GM18498 (cell line): ENCODE measurements at regions not wholly inside any gene's neighbourhood (a gene's known extent, or its start where the extent isn't known, plus 50 kb on each side); places are given as distances from the start of the nearest gene placed in this dataset.

Experiments
- ATAC-seq: cut with Tn5 transposase; IDR thresholded peaks from one replicate; pipeline ENCODE4 v1.9.1; 2021; ENCODE audit warnings: mild to moderate bottlenecking, moderate library complexity; ENCODE audit not compliant: unreplicated experiment

DNA sequence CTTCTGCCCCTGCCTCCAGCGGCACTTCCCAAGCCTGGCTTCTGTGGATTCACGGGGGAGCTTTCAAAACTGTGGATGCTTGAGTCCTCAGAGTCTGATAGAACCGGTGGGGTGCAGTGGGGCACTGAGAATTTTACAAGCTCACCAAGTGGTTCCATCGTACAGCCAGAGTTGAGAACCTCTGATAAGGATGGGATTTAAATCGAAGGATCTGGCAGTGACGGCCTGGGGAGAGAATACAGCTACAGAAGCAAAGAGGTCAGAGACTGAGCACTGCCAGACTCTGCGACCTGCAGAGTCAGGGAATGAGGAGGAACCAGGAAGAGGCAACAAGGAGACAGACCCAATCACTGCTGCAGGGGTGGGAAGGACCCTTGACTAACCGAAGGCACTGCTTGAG, 124.6 kb upstream of the BOD1 start:
- no peak for ATAC-seq

DNA sequence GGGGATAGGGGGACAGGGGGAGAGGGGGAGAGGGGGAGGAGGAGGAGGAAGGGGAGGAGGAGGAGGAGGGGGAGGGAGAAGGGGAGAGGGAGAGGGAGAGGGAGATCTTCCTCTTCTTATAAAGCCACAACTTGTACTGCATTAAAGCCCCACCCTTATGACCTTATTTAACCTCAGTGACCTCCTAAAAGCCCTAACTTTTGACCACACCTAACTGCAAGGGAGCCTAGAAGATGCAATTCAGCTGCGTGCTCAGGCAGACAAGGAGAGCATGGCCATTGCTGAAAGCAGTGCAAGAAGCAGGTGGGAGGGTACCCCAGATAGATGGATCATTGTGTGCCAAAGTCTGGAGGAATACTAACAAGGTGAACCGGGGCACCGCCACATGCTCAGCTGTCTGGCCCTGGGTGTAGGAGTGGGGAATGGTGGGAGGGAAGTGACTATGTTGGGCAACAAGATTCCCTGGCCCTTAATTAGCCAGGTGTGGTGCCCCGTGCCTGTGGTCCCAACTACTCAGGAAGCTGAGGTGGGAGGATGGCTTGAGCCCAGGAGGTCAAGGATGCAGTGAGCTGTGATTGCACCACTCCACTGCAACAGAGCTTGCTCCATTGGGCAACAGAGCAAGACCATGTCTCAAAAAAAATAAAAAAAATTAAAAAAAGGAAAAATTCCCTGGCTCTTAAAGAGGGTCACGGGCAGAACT, 125.4 kb upstream of the BOD1 start:
- ATAC-seq, result no peak

DNA sequence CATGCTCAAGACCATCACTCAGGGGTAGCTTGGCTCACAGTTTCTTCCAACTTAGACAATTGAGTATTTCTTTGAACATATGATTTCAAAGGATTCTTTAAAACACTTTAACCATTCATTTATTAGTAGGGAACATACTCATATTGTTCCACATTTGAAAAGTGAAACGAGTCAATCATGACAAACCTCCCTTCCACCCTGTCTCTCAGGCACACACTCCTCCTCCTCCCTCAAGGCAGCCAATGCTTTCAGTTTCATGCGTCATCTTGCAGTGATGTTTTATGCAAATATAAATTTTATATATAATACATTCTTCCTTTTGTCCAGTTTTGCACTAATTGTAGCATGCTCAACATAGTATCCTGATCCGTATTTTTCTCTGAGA, 126.0 kb upstream of the BOD1 start:
- ATAC-seq, result peak; percentile 81

DNA sequence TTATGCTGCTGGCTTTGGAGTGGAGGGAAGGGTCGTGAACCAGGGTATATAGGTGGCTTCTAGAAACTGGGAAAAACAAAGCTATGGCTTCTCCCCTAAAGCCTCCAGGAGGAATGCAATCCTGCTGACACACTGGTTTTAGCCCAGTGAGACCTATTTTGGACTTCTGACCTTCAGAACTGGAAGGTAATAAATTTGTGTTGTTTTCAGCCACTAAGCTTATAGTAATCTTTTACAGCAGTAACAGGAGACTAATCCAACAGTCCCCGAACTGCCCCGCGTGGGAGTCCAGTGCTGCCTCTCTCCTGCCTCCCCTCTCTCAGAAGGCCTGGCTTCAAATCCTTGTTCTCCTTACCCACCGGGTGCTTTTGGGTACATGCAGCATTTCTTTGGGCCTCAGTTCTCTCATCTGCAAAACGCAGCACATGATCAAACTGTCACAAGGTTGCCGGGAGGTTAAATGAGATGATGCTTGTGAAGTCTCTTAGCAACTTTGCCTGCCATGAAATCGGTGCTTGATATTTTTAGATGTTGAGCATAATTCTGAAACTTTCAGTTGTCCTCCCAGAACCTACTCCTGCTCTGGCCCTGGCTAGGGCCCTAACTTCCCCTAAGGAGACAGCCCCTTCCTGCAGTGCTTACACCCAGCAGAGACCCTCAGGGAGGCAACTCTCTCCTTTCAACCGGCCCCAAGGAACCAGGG, 127.3 kb upstream of the BOD1 start:
- ATAC-seq, result peak; percentile 43

DNA sequence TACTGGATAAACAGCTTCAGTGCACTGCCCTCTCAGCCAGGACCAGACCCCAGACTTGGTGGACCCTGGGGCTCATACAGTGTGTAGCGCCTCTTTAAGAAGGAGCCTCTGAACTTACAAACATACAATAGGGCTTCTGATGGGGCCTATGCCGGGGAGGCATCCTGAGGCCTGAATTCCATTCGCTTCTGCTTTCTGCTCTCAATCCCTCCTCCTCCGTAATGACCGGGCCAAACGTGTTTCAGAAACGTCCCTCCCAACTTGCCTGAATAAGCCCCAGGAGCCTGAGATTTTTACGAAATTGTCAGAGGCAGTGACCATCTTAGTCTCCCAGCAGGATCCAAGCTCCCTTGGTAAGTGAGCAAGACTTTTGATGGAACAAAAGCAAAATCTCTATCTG, 128.1 kb upstream of the BOD1 start:
- peak; percentile 3 for ATAC-seq

DNA sequence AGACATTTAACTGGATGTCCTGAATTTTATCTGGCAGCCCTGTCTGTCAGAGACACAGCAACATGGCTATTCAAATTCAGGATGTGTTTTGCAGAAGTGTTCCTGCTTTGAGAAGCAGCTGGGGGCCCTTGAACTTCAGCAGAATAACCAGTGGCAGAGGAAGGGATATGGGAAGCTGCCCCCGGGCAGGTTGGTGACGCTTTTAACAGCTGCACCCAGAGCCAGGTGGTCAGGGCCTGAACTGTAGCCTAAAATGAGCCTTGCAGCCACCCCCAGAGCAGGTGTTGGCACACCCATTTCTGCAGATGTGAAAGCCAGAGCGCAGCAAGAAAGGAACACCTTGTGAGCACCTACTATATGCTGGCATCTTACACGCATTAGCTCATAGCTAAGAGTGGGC, 128.7 kb upstream of the BOD1 start:
- ATAC-seq, result peak; percentile 58

DNA sequence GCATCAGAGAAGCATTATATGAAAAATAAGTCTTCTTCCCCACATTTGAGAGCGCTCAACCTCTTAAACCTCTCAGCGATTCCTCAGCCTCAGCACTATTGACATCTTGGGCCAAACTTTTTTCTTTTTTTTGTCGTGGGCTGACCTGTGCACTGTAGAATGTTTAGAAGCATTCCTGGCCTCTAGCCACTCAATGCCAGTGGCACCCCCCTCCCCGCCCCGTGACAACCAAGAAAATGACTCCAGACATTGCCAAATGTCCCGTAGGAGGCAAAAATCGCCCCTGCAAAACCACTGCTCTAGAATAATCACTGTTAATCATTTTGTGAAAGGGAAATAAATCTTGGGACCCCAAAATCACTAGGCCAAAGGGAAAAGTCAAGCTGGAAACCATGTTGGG, 129.1 kb upstream of the BOD1 start:
- no peak for ATAC-seq

DNA sequence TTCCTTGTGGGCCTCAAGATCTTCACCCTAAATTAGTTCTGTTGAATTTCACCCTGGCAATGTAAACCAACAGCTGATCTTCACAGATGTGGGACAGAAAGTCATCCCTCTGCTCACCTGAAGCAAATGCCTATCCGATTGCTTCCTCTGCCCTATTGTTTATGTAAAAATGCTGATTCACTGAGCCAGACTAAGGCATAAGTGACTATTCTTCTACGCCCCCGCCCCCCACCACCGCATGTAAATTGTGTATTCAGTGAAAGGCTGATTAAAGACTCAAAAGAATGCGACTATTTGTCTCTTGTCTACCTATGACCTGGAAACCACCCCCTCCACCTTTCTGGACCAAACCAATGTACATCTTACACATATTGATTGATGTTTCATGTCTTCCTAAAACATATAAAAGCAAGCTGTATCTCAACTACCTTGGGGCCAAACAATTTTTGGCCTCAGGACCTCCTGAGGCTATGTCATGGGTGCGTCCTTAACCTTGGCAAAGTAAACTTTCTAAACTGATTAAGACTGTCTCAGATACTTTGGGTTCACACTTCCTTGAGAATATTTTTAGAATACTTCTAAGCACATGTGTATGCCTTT, 129.7 kb upstream of the BOD1 start:
- no peak for ATAC-seq

DNA sequence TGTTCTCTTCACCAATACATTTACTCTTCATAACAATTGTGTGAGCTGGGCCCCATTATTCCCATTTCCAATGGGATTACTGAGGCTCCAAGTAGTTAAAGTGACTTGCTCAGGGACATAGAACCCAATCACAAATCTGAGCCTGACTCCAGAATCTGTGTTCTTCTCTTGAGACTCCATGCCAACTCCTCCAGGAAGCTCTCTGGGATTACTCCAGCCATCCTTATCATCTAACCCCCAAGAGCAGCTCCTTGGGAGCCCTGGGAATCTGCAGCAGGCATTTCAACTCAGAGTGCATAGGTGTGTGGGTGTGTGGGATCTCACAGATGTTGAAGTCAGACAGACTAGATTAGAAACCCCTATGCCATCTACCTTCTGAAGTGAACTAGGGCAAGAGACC, 131.4 kb upstream of the BOD1 start:
- ATAC-seq, result no peak

DNA sequence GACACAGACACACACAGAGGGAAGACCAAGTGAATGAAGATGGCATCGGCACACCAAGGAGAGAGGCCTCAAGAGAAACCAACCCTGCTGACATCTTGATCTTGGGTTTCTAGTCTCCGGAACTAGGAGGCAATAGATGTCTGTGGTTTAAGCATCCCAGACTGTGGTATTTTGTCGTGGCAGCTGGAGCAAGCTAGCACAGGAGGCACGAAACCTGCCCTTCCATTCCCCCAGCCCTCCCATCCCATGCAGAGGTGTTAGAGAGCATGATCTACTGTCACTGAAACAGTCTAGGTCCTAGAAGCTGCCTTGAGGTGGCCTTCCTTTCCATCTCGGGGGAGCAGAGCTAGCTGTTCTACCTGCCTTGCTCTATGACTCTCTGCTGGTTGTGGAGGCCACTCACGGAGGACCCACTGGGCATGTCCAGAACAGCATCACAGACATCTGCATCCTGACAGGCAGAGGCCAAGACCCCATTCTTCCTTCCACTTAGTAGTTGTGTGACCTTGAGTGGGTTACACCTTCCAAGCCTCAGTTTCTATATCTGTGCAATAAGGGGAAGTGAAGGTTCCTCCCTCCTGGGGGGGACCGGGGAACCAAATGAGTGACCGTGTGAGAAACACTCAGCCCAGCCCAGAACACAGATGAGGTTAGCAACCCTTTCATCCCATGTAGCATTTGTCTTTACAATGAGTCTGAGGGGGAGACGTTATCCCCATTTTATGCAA, 134.3 kb upstream of the BOD1 start:
- ATAC-seq, result no peak

DNA sequence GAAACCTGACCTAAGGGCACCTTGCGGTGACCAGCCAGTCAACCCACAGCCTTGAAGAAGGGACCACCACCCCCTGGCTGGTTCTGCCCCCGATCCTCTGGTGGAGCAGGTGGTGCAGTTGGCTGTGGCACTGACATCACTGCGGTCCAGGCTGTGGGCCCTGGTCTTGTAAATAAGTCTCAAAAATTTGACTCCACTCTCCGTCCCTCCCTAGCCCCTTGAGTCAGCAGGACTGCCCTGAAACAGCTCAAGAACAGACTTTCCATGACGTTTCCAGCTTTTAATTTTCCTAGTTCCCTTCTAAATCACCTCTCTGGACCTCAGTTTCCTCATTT, 134.8 kb upstream of the BOD1 start:
- ATAC-seq, result no peak

DNA sequence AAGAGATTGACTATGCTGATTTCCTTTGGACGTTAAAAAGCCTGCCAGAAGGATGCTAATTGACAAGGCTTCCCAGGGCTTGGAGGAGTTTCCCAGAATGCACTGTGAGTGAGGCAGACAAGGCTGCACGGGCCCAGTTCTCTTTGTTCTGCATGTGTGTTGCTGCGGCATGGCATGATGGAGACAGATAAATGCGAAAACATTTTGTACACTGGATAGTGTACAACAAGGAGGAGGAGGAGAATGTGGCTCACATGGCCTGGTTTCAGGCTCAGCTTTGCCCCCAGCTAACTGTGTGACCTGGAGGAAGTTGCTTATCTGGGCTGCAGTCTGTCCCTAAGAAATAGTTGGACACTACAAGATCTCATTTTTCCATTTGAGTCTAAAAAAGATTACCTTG, 135.5 kb upstream of the CPEB4 start:
- ATAC-seq, result no peak

DNA sequence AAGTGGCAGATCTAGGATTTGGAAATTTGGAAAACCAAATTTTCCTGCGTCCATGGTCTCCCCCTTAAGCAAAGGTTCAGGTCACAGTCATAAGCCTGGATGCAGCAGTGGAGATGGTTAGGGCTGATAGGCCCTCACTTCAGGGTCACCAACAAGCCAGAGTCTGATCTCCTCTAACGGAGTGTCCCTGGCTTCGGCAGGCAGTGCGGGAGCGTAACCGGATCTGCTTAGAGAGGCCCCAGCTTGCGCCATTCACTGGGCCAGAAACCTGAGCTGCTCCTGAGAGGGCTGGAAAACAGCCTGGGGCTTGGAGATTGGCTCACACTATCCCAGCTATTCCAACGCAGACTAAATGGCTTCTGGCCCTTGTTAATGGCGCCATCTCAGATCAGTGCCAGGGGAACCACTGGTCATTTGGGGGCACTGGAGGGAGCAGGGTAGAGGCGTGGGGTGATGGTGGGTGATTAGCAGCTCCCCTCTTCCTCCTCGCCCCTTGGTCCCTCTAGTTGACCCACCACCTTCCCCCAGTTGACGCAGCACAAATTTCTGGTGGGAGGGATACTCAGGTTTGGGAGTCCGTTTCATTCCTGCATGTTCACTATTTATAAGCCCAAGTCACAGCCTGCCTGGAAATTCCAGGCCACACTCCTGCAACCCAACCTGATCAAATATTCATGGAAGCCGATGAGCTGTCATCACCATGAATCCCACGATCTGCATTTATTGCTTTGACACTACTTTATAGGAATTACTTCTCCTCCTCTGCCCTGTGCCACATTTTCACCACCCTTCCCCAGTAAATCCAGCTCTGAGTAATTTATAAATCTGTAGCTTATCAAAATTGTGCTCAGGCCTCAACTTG, 134.6 kb upstream of the CPEB4 start:
- ATAC-seq, result no peak

DNA sequence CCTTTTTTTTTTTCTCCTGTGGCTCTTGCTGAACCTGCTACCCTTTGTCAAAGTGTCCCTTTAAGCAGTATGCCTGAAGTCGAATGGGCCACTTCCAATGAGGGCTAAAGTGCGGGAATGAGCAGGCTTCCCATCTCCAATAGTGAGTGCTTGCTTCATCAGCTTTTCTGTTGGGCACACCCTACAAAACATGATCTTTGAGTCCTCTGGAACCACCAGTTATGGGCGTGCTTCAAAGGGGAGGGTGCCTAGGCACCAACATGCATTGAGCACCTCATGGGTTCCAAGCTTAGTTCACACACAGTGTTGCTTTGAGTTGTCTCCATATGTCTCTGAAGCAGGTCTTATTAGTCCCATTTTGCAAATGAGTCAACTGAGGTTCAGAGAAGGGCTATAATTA, 132.8 kb upstream of the CPEB4 start:
- ATAC-seq, result no peak

DNA sequence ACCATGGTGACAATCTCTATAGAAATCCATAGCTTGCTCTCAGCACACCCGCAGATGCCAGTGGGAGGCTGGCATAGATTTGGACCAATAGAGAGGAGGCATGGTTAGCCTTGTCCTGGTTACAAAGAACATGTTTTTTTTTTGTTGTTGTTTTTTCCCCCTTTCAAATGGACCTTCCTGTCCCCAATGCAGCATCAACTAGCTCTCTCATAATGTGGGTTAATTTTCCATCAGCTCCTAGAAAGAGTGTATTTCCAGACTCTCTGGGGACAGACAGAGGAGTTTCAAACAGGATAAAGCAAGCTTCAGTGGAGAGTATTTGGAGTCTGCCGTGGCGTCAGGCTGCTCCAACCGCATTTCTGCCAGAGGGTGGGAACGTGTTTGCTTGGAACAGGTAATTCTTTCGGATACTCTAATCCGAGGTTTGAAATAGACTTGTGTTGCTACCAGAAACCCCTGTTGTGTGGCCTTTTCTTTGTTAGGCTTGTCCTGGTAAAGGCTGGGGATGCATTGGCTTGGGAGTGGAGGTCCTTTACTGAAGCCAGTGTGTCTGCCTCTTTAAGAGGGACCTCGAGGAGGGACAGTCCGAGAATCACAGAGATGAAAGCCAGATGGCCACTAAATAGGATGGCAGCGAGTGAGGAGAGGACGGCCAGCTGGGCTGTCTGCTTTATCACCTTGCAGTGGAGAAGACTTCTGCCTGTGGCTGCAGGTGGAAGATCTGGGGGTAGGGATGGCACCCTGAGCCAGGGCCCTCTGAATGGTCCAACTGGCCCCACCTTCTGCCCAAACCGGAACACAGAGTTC, 130.5 kb upstream of the CPEB4 start:
- ATAC-seq, result no peak

DNA sequence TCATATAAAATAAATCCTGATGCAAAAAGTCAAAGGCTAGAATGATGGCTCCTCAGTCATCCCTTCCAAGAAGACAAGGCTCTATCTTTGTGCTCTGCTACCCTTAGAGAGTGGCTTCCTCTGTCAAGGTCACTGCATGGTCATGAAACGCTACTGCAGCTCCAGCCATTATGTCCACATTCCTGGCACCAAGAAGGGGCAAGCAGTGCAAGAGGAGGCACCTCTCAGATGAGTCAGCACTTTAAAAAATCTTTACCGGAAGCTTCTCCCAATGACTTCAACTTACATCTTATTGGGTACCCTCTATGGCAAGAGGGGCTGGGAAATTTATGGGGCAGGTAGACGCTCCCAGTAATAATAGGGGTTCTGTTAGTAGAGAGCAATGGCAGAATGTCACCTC, 129.5 kb upstream of the CPEB4 start:
- ATAC-seq, result no peak

DNA sequence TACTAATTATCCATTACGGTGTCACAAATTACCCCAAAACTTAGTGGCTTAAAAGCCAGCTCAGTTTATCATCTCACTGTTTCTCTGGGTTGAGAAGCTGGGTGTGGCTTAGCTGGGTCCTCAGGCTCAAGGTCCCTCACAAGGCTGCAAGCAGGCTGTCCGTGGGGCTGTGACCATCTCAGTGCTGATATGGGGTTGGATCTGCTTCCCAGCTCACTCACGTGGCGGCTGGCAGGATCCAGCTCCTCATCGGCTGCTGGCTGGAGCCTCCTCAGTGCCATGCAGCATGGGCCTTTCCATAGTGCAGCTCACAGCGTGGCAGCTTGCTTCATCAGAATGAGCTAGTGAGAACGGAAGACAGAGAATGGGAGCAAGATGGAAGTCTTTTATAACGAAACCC, 128.5 kb upstream of the CPEB4 start:
- no peak for ATAC-seq

DNA sequence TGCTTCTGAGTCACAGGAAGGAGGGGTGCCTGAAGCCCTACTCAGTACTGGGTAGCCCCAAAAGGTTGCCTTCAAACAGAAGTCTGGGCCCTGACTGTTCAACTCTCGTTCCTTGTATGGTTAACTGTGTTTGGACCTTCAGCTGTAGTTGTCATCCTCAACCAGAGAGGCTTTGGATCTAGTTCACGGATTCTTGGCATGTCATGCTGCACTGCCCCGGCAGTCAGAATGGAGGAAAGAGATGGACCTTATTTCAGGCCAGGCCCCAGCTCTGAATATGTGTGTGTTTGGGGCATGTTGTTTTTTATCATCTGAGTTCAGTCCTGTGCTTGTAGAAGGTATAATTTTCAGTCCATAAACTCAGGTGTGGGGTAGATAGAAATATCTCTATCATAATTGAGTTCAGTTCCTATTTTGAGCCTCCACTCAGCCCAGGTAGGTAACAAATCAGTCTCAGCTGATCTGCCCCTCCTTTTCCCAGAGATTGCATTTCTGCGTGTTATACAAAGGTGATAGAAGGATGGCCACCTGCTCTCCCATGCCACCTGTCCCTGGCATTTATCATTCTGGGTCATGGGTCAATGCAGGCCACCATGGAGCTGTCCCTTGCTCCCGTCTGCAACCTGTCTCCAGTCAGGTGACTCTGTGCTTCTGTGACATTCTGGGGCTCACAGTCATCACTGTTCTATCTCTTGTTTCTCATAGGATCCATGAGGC, 127.5 kb upstream of the CPEB4 start:
- ATAC-seq, result no peak

DNA sequence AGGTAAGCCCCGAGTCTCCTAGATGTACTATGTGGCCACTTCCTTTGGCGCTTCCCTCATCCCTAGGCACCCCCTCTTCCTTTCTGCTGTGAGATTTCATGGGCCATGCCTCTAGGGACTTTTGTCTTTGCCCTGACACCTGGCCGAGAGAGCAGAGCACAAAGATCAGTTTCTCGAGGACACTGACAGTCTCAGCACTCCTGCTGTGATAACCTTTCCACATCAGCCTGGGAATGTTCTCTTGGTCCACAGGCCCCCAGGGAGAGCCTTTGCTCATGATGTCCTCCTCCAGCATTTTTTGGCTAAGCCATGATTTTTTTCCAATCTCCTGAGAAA, 127.0 kb upstream of the CPEB4 start:
- ATAC-seq, result no peak

DNA sequence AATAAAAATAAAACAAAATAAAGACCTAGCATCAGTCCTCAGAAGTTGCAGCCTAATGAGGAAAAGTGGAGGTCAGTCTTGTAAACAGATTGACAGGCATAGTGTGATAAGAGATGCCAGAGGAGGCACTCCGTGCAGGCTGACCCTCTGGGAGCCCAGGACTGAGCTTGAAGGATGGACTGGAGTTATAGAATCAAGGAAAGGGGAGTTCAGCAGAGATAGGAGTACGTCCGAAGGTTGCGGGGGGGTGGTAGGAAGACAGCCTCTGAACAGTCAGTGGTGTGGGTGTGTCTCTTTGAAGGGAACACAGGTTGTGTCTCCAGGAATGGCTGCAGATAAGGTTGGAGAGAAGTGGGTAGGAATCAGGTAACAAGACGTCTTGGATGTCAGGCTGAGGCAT, 126.1 kb upstream of the CPEB4 start:
- ATAC-seq, result no peak
